Uterus (tissue), 3 donors: ENCODE measurements at regions not wholly inside any gene's neighbourhood (a gene's known extent, or its start where the extent isn't known, plus 50 kb on each side); places are given as distances from the start of the nearest gene placed in this dataset.

Source experiments
- DNase-seq, 2 donors: peaks; one replicate each; pipeline ENCODE4 v3.0.0-alpha.2; 2019 to 2020
- H3K27ac ChIP-seq, 2 donors: fragments of 200-600 bp; sonication (generic); 1 replicate in 1 of 2; 2 replicates in 1 of 2; pipeline ENCODE4 v1.5.1; 2016 to 2018
- H3K27me3 ChIP-seq, 2 donors: fragments of 200-600 bp; sonication (generic); one replicate each; pipeline ENCODE4 v1.5.1; 2018 to 2019; ENCODE audit warnings: control low read depth in 1 of 2
- H3K36me3 ChIP-seq, 2 donors: fragments of 200-600 bp; sonication (generic); one replicate each; pipeline ENCODE4 v1.5.1; 2019; ENCODE audit warnings: control low read depth in 1 of 2
- H3K4me1 ChIP-seq, 2 donors: fragments of 200-600 bp; sonication (generic); one replicate each; pipeline ENCODE4 v1.5.1; 2018 to 2019; ENCODE audit warnings: control low read depth in 1 of 2
- H3K4me3 ChIP-seq, 2 donors: fragments of 200-600 bp; sonication (generic); 1 replicate in 1 of 2; 2 replicates in 1 of 2; pipeline ENCODE4 v1.5.1; 2018 to 2019; ENCODE audit warnings: mild to moderate bottlenecking in 1 of 2
- H3K9me3 ChIP-seq, 2 donors: fragments of 200-600 bp; sonication (generic); one replicate each; pipeline ENCODE4 v1.5.1; 2019; ENCODE audit warnings: control low read depth in 1 of 2
- CTCF ChIP-seq, 4 experiments: fragments of 200-600 bp in 2 of 4; fragments of 450-650 bp in 2 of 4; sonication (generic) in 2 of 4; IDR thresholded peaks; one replicate each; pipeline ENCODE4 v1.5.1; 2016 to 2019; ENCODE audit warnings: antibody characterized with exemption in 4 of 4, mild to moderate bottlenecking in 2 of 4, moderate library complexity in 1 of 4
- POLR2A ChIP-seq, 2 donors: fragments of 450-650 bp; IDR thresholded peaks; one replicate each; pipeline ENCODE4 v1.6.1; 2016; ENCODE audit warnings: antibody characterized with exemption in 2 of 2, mild to moderate bottlenecking in 1 of 2, moderate library complexity in 1 of 2
- intact Hi-C: fragments of 100-400 bp; cut with DNase I; formaldehyde crosslinking; loops from one replicate; pipeline ENCODE4 v1.15.1; 2023; ENCODE audit warnings: low total_unique reads
- donor health status: DM: yes; HTN: yes; CAD: no.

DNA sequence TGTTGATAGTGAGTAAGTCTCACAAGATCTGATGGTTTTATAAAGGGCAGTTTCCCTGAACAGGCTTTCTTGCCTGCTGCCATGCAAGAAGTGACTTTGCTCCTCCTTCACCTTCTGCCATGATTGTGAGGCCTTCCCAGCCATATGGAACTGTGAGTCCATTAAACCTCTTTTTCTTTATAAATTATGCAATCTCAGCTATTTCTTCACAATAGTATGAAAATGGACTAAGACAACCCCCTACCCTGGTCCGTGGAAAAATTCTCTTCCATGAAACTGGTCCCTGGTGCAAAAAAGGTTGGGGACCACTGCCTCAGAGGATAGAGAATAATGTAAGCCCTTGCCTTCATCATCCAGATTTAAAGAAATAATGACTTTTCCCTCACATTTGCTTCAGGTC, 861.3 kb downstream of the QKI start:
- Histone ChIP-seq H3K4me1 (no peaks in the 10 kb centered on the region), H3K4me3 (no peak overlapping the region), H3K9me3 (no peaks in the 10 kb centered on the region), H3K27me3 (no peaks in the 10 kb centered on the region), H3K27ac (no peak overlapping the region), H3K36me3 (no peaks in the 10 kb centered on the region)
- DNase-seq = no peak
- intact Hi-C loops = no loop called here
- TF ChIP-seq CTCF (IDR thresholded peaks at IDR 0.05) (no peak), POLR2A (IDR thresholded peaks at IDR 0.05) (no peak)

DNA sequence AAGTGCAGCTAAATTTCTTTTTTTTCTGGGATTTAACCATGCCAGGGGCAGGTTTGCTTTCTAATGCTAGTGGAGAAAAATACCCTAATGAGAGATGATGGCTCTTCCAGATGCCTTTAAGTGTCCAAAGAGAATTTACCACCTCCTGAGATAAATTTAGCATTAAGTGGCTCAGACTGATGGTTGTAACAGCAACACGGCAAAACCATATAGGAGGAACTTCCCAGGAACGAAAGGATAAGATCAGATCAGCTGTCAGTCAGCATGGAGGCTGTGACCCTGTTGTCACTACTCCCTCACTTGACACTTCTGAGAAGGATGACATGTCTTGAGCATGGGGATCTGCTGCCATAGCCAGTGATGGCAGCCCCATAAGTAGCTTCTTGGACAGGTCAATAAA, 860.0 kb downstream of the QKI start:
- Histone ChIP-seq H3K9me3 (no peaks in the 10 kb centered on the region), H3K27me3 (no peaks in the 10 kb centered on the region), H3K4me1 (no peaks in the 10 kb centered on the region), H3K4me3 (no peak overlapping the region), H3K27ac (no peak overlapping the region), H3K36me3 (no peaks in the 10 kb centered on the region)
- no peak for DNase-seq
- TF ChIP-seq POLR2A (IDR thresholded peaks at IDR 0.05) (no peak), CTCF (IDR thresholded peaks at IDR 0.05) (no peak)
- intact Hi-C loops = no loop called here

- no peak for DNase-seq
- Histone ChIP-seq H3K36me3 (no peaks in the 10 kb centered on the region), H3K27me3 (no peaks in the 10 kb centered on the region), H3K27ac (no peak overlapping the region), H3K4me3 (no peak overlapping the region), H3K4me1 (no peaks in the 10 kb centered on the region), H3K9me3 (no peaks in the 10 kb centered on the region)
- TF ChIP-seq CTCF (IDR thresholded peaks at IDR 0.05) = no peak
- no peak for TF ChIP-seq POLR2A (IDR thresholded peaks at IDR 0.05)
- intact Hi-C loops = no loop called here
These were observed 859.0 kb downstream of the QKI start for GRCh38 chr6:164273491-164273890.

GRCh38 chr6:164266851-164267250, 852.3 kb downstream of the QKI start:
- H3K9me3 ChIP-seq = no peaks in the 10 kb centered on the region
- DNase-seq = no peak
- H3K36me3 ChIP-seq = no peaks in the 10 kb centered on the region
- H3K4me3 ChIP-seq = no peak overlapping the region
- TF ChIP-seq POLR2A (IDR thresholded peaks at IDR 0.05) (no peak), CTCF (IDR thresholded peaks at IDR 0.05) (no peak)
- no peaks in the 10 kb centered on the region for H3K4me1 ChIP-seq
- H3K27me3 ChIP-seq = no peaks in the 10 kb centered on the region
- H3K27ac ChIP-seq = no peak overlapping the region
- intact Hi-C loops = no loop called here

- H3K27ac ChIP-seq = no peak overlapping the region
- no peaks in the 10 kb centered on the region for H3K9me3 ChIP-seq
- no peaks in the 10 kb centered on the region for H3K36me3 ChIP-seq
- intact Hi-C loops = no loop called here
- no peak for DNase-seq
- H3K4me3 ChIP-seq = no peak overlapping the region
- TF ChIP-seq CTCF (IDR thresholded peaks at IDR 0.05) (no peak), POLR2A (IDR thresholded peaks at IDR 0.05) (no peak)
- H3K27me3 ChIP-seq = no peaks in the 10 kb centered on the region
- H3K4me1 ChIP-seq = no peaks in the 10 kb centered on the region
These were observed 847.8 kb downstream of the QKI start for GRCh38 chr6:164262348-164262747.
